Uterus (tissue), 3 donors: ENCODE measurements at regions not wholly inside any gene's neighbourhood (a gene's known extent, or its start where the extent isn't known, plus 50 kb on each side); places are given as distances from the start of the nearest gene placed in this dataset.
"Not testable (repeated sequence)": the region's sequence is repeated elsewhere in the genome, so short reads cannot be mapped to it uniquely, and the experiment has no call there.

Experiments used
- DNase-seq, 2 donors: peaks; one replicate each; pipeline ENCODE4 v3.0.0-alpha.2; 2019 to 2020
- H3K27ac ChIP-seq, 2 donors: fragments of 200-600 bp; sonication (generic); 1 replicate in 1 of 2; 2 replicates in 1 of 2; pipeline ENCODE4 v1.5.1; 2016 to 2018
- H3K27me3 ChIP-seq, 2 donors: fragments of 200-600 bp; sonication (generic); one replicate each; pipeline ENCODE4 v1.5.1; 2018 to 2019; ENCODE audit warnings: control low read depth in 1 of 2
- H3K36me3 ChIP-seq, 2 donors: fragments of 200-600 bp; sonication (generic); one replicate each; pipeline ENCODE4 v1.5.1; 2019; ENCODE audit warnings: control low read depth in 1 of 2
- H3K4me1 ChIP-seq, 2 donors: fragments of 200-600 bp; sonication (generic); one replicate each; pipeline ENCODE4 v1.5.1; 2018 to 2019; ENCODE audit warnings: control low read depth in 1 of 2
- H3K4me3 ChIP-seq, 2 donors: fragments of 200-600 bp; sonication (generic); 1 replicate in 1 of 2; 2 replicates in 1 of 2; pipeline ENCODE4 v1.5.1; 2018 to 2019; ENCODE audit warnings: mild to moderate bottlenecking in 1 of 2
- H3K9me3 ChIP-seq, 2 donors: fragments of 200-600 bp; sonication (generic); one replicate each; pipeline ENCODE4 v1.5.1; 2019; ENCODE audit warnings: control low read depth in 1 of 2
- CTCF ChIP-seq, 4 experiments: fragments of 200-600 bp in 2 of 4; fragments of 450-650 bp in 2 of 4; sonication (generic) in 2 of 4; IDR thresholded peaks; one replicate each; pipeline ENCODE4 v1.5.1; 2016 to 2019; ENCODE audit warnings: antibody characterized with exemption in 4 of 4, mild to moderate bottlenecking in 2 of 4, moderate library complexity in 1 of 4
- POLR2A ChIP-seq, 2 donors: fragments of 450-650 bp; IDR thresholded peaks; one replicate each; pipeline ENCODE4 v1.6.1; 2016; ENCODE audit warnings: antibody characterized with exemption in 2 of 2, mild to moderate bottlenecking in 1 of 2, moderate library complexity in 1 of 2
- intact Hi-C: fragments of 100-400 bp; cut with DNase I; formaldehyde crosslinking; loops from one replicate; pipeline ENCODE4 v1.15.1; 2023; ENCODE audit warnings: low total_unique reads
- donor health status: DM: yes; HTN: yes; CAD: no.

DNA sequence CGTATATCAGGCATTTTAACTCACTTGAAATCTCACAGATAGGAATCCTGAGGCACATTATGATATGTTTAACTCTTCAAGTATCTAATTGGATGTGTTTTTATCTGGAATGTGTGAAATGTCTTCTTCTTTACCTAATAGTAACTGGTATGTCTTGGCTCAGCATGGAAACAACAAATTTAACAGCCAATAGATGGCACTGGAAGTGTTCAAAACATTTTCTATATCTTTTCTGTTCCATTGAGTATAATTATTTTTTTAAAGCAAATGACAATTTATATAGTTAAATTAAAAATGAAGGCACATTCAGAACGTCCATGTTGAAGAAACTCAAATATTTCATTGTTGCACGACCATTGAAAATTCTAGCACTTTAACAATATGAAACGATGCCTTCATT, 164.6 kb upstream of the SLC16A7 start:
- no peak for DNase-seq
- Histone ChIP-seq H3K36me3 (no peaks in the 10 kb centered on the region), H3K4me3 (no peak overlapping the region), H3K27ac (no peak overlapping the region), H3K27me3 (no peaks in the 10 kb centered on the region), H3K9me3 (no peaks in the 10 kb centered on the region), H3K4me1 (no peaks in the 10 kb centered on the region)
- TF ChIP-seq POLR2A (IDR thresholded peaks at IDR 0.05), result no peak
- TF ChIP-seq CTCF (IDR thresholded peaks at IDR 0.05), result no peak
- intact Hi-C loops, result no loop called here

DNA sequence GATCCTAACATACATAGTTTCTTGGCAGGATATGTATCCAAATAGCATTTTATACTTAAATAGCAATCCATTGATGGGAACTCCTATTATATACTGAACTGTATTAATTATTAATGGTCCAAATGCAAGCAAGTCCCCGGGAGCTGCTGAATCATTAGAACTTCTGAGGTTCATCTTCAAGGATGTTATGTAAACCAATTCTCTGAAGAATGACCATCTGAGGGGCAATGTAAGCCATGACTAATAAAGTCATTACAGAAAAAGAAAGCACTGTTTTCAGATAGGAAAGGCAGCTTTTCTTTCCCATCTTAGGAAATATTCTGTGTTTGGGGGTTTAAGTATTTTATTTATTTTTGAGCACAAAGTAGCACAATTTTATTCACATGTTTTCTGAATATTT, 166.1 kb upstream of the SLC16A7 start:
- H3K27me3 ChIP-seq, result no peaks in the 10 kb centered on the region
- no peak for DNase-seq
- no peaks in the 10 kb centered on the region for H3K36me3 ChIP-seq
- intact Hi-C loops, result no loop called here
- H3K4me3 ChIP-seq, result no peak overlapping the region
- H3K27ac ChIP-seq, result no peak overlapping the region
- TF ChIP-seq POLR2A (IDR thresholded peaks at IDR 0.05) (no peak), CTCF (IDR thresholded peaks at IDR 0.05) (no peak)
- H3K9me3 ChIP-seq, result no peaks in the 10 kb centered on the region
- no peaks in the 10 kb centered on the region for H3K4me1 ChIP-seq

- Histone ChIP-seq H3K4me3 (no peak overlapping the region), H3K27me3 (no peaks in the 10 kb centered on the region), H3K36me3 (no peaks in the 10 kb centered on the region), H3K9me3 (no peaks in the 10 kb centered on the region), H3K4me1 (no peaks in the 10 kb centered on the region), H3K27ac (no peak overlapping the region)
- intact Hi-C loops, result no loop called here
- no peak for TF ChIP-seq CTCF (IDR thresholded peaks at IDR 0.05)
- no peak for TF ChIP-seq POLR2A (IDR thresholded peaks at IDR 0.05)
- no peak for DNase-seq
These were observed 170.0 kb upstream of the SLC16A7 start for GRCh38 chr12:59425798-59426197.

DNA sequence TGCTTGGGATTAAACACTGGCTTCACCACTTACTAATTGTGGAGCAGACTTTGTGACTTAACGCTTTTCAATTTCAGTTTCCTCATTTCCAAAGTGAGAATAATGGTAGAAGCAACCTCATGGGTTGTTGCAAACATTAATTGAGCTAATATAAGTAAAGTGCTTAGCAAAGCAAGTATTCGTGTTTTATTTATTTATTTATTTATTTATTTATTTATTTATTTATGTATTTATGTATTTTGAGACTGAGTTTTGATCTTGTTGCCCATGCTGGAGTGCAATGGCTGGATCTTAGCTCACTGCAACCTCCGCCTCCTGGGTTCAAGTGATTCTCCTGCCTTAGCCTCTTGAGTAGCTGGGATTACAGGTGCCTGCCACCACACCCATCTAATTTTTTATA, 171.2 kb upstream of the SLC16A7 start:
- H3K9me3 ChIP-seq, H3K4me3 ChIP-seq, H3K4me1 ChIP-seq, H3K27ac ChIP-seq, intact Hi-C loops, DNase-seq, H3K36me3 ChIP-seq, H3K27me3 ChIP-seq: not testable (repeated sequence)

DNA sequence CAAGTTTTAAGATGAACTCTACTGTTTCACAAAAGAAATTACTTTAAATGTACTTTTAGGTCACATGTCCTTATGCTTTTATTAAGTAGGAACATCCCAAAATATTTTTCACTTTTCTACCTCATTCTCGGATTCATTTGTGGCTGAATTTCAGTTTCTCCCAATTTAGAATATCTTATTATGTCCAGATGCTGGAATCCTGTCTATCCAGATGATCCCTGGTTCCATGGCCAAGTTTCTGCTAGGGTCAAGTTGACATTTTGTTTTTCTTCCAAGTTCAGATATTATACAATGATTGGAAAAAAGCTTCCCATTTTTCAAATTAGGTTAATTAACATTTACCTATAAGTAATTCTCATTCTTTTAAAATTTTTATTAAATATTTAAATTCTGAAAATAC, 181.8 kb upstream of the SLC16A7 start:
- intact Hi-C loops, result no loop called here
- TF ChIP-seq CTCF (IDR thresholded peaks at IDR 0.05), result no peak
- TF ChIP-seq POLR2A (IDR thresholded peaks at IDR 0.05), result no peak
- Histone ChIP-seq H3K4me3 (no peak overlapping the region), H3K36me3 (no peaks in the 10 kb centered on the region), H3K9me3 (no peaks in the 10 kb centered on the region), H3K27ac (no peak overlapping the region), H3K4me1 (no peaks in the 10 kb centered on the region), H3K27me3 (no peaks in the 10 kb centered on the region)
- DNase-seq, result no peak

DNA sequence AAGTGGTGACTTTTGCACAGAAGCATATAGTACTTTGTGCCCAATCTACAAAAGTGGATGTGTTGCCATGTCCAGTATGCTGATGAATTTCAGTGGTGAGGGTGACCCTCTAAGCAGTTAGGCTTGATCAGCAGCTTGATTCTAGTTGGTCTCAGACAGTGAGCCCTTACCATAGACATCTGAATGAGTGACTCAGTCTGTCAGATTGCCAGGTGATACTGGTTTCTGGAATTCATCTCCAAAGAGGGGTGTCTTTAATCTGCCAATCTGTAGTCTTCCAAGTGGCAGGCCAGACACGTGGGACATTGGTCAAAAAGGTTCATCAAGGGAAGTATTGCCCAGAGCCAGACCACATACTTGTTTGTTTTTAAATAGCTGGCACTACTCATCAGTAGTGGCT, 187.4 kb upstream of the SLC16A7 start:
- Histone ChIP-seq H3K27ac (no peak overlapping the region), H3K4me3 (no peak overlapping the region), H3K4me1 (no peaks in the 10 kb centered on the region), H3K36me3 (no peaks in the 10 kb centered on the region), H3K27me3 (no peaks in the 10 kb centered on the region), H3K9me3 (no peaks in the 10 kb centered on the region)
- no peak for DNase-seq
- TF ChIP-seq POLR2A (IDR thresholded peaks at IDR 0.05) (no peak), CTCF (IDR thresholded peaks at IDR 0.05) (no peak)
- intact Hi-C loops, result no loop called here
